ENCODE measurements at regions not wholly inside any gene's neighbourhood (a gene's known extent, or its start where the extent isn't known, plus 50 kb on each side); places are given as distances from the start of the nearest gene placed in this dataset.
A peak's percentile ranks its signal among the peaks of the same experiment; 100 is the strongest.

- Histone ChIP-seq H2AK5ac (ENCODE audit: low read length) (no peak overlapping the region), H3K4me2 (ENCODE audit: low read length) (no peak overlapping the region), H3K4me3 (ENCODE audit: low read depth, low read length) (no peak overlapping the region), H2BK120ac (ENCODE audit: insufficient read depth, low read length, poor library complexity) (peak overlapping the region; percentile 24), H3K79me1 (ENCODE audit: low read length) (peaks cover 8% of the 10 kb centered on the region), H3K14ac (ENCODE audit: low read length) (no peak overlapping the region), H3K9ac (ENCODE audit: low read length) (no peak overlapping the region), H3K36me3 (ENCODE audit: control insufficient read depth in 1 of 2, insufficient read depth in 2 of 2, low read length in 2 of 2) (no peaks in the 10 kb centered on the region), H4K12ac (ENCODE audit: low read depth, low read length) (no peak overlapping the region), H4K8ac (ENCODE audit: low read depth, low read length) (no peak overlapping the region), H3K23ac (ENCODE audit: low read length) (no peak overlapping the region), H3K18ac (ENCODE audit: low read length) (no peak overlapping the region), H2BK5ac (ENCODE audit: low read depth, low read length, poor library complexity) (peak overlapping the region; percentile 14), H2BK12ac (ENCODE audit: low read length) (peak overlapping the region; percentile 97), H3K4me1 (ENCODE audit: control insufficient read depth in 1 of 2, insufficient read depth in 2 of 2, low read length in 2 of 2) (no peaks in the 10 kb centered on the region), H4K91ac (ENCODE audit: low read depth, low read length) (peak overlapping the region; percentile 11), H3K4ac (ENCODE audit: low read depth, low read length) (no peak overlapping the region), H3K27ac (ENCODE audit: low read depth, low read length) (no peak overlapping the region), H3K27me3 (ENCODE audit: insufficient read depth, low read length) (no peaks in the 10 kb centered on the region), H2AFZ (ENCODE audit: insufficient read depth, low read length, poor library complexity) (no peak overlapping the region), H3K9me3 (ENCODE audit: insufficient read depth, low read depth, low read length) (peaks cover 3% of the 10 kb centered on the region), H3K79me2 (ENCODE audit: control insufficient read depth, insufficient read depth, low read length, poor library complexity) (no peaks in the 10 kb centered on the region)
- no peak for DNase-seq
- WGBS (ENCODE audit: extremely low coverage, insufficient coverage, insufficient read length): no CpG with 5 or more reads among the region's 3 CpGs
Measured at GRCh38 chr3:78253860-78254259, 1214.0 kb downstream of the ROBO2 start.

GRCh38 chr3:78255403-78255802 is 1215.5 kb downstream of the ROBO2 start:
- H3K23ac ChIP-seq (ENCODE audit: low read length): no peak overlapping the region

DNA sequence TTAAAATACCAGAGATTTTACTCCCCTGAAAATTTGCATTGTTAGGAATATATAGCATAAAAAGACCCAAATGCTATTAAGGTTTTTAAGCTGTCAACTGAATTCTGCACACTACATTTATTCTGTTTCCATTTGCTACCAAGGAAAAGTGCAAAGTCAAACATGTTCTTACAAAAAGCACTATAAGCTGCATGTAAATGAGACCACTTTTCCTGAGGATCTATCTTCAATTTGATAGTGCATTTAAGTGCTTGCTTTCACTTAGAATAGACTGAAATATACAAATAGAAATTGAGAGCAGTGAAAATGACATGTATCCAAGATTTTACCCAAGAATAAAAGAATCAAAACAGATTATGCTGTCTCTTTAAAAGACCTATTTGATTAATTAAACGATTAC is 1216.2 kb downstream of the ROBO2 start:
- WGBS (ENCODE audit: extremely low coverage, insufficient coverage, insufficient read length): no CpG with 5 or more reads among the region's 1 CpG
- Histone ChIP-seq H3K18ac (ENCODE audit: low read length) (no peak overlapping the region), H3K4ac (ENCODE audit: low read depth, low read length) (no peak overlapping the region), H3K4me1 (ENCODE audit: control insufficient read depth in 1 of 2, insufficient read depth in 2 of 2, low read length in 2 of 2) (no peaks in the 10 kb centered on the region), H2BK120ac (ENCODE audit: insufficient read depth, low read length, poor library complexity) (no peak overlapping the region), H4K12ac (ENCODE audit: low read depth, low read length) (no peak overlapping the region), H3K23ac (ENCODE audit: low read length) (no peak overlapping the region), H3K79me1 (ENCODE audit: low read length) (peaks cover 6% of the 10 kb centered on the region), H4K91ac (ENCODE audit: low read depth, low read length) (no peak overlapping the region), H2AK5ac (ENCODE audit: low read length) (no peak overlapping the region), H3K4me3 (ENCODE audit: low read depth, low read length) (no peak overlapping the region), H3K4me2 (ENCODE audit: low read length) (no peak overlapping the region), H4K8ac (ENCODE audit: low read depth, low read length) (no peak overlapping the region), H3K79me2 (ENCODE audit: control insufficient read depth, insufficient read depth, low read length, poor library complexity) (no peaks in the 10 kb centered on the region), H2BK5ac (ENCODE audit: low read depth, low read length, poor library complexity) (no peak overlapping the region), H3K36me3 (ENCODE audit: control insufficient read depth in 1 of 2, insufficient read depth in 2 of 2, low read length in 2 of 2) (no peaks in the 10 kb centered on the region), H2BK12ac (ENCODE audit: low read length) (no peak overlapping the region), H2AFZ (ENCODE audit: insufficient read depth, low read length, poor library complexity) (no peak overlapping the region), H3K27me3 (ENCODE audit: insufficient read depth, low read length) (no peaks in the 10 kb centered on the region), H3K9ac (ENCODE audit: low read length) (no peak overlapping the region), H3K9me3 (ENCODE audit: insufficient read depth, low read depth, low read length) (no peaks in the 10 kb centered on the region), H3K14ac (ENCODE audit: low read length) (no peak overlapping the region), H3K27ac (ENCODE audit: low read depth, low read length) (no peak overlapping the region)
- DNase-seq: no peak

More at GRCh38 chr3:78255403-78255802, 1215.5 kb downstream of the ROBO2 start:
- Histone ChIP-seq H3K4ac (ENCODE audit: low read depth, low read length) (no peak overlapping the region), H4K8ac (ENCODE audit: low read depth, low read length) (no peak overlapping the region), H3K36me3 (ENCODE audit: control insufficient read depth in 1 of 2, insufficient read depth in 2 of 2, low read length in 2 of 2) (no peaks in the 10 kb centered on the region), H3K4me2 (ENCODE audit: low read length) (no peak overlapping the region), H3K9ac (ENCODE audit: low read length) (no peak overlapping the region), H3K18ac (ENCODE audit: low read length) (no peak overlapping the region), H4K12ac (ENCODE audit: low read depth, low read length) (no peak overlapping the region), H3K9me3 (ENCODE audit: insufficient read depth, low read depth, low read length) (peaks cover 3% of the 10 kb centered on the region), H3K4me1 (ENCODE audit: control insufficient read depth in 1 of 2, insufficient read depth in 2 of 2, low read length in 2 of 2) (no peaks in the 10 kb centered on the region), H2BK5ac (ENCODE audit: low read depth, low read length, poor library complexity) (no peak overlapping the region), H3K14ac (ENCODE audit: low read length) (no peak overlapping the region), H2AK5ac (ENCODE audit: low read length) (no peak overlapping the region), H3K4me3 (ENCODE audit: low read depth, low read length) (no peak overlapping the region), H3K79me2 (ENCODE audit: control insufficient read depth, insufficient read depth, low read length, poor library complexity) (no peaks in the 10 kb centered on the region), H2BK12ac (ENCODE audit: low read length) (no peak overlapping the region), H3K79me1 (ENCODE audit: low read length) (peaks cover 8% of the 10 kb centered on the region), H4K91ac (ENCODE audit: low read depth, low read length) (no peak overlapping the region), H2AFZ (ENCODE audit: insufficient read depth, low read length, poor library complexity) (no peak overlapping the region), H3K27me3 (ENCODE audit: insufficient read depth, low read length) (no peaks in the 10 kb centered on the region), H2BK120ac (ENCODE audit: insufficient read depth, low read length, poor library complexity) (no peak overlapping the region), H3K27ac (ENCODE audit: low read depth, low read length) (no peak overlapping the region)
- WGBS (ENCODE audit: extremely low coverage, insufficient coverage, insufficient read length): no CpG with 5 or more reads among the region's 1 CpG
- no peak for DNase-seq

- Histone ChIP-seq H2AFZ (ENCODE audit: insufficient read depth, low read length, poor library complexity) (no peak overlapping the region), H2BK12ac (ENCODE audit: low read length) (no peak overlapping the region)
- no CpG with 5 or more reads among the region's 3 CpGs for WGBS (ENCODE audit: extremely low coverage, insufficient coverage, insufficient read length)
Measured at GRCh38 chr3:78257951-78258530, 1218.1 kb downstream of the ROBO2 start.

More at GRCh38 chr3:78257951-78258530, 1218.1 kb downstream of the ROBO2 start:
- peak overlapping the region; percentile 89 for H3K27ac ChIP-seq (ENCODE audit: low read depth, low read length)
- no peak for DNase-seq
- H3K4ac ChIP-seq (ENCODE audit: low read depth, low read length): no peak overlapping the region
- no peaks in the 10 kb centered on the region for H3K36me3 ChIP-seq (ENCODE audit: control insufficient read depth in 1 of 2, insufficient read depth in 2 of 2, low read length in 2 of 2)
- H3K23ac ChIP-seq (ENCODE audit: low read length): no peak overlapping the region
- H4K12ac ChIP-seq (ENCODE audit: low read depth, low read length): no peak overlapping the region
- no peak overlapping the region for H3K4me2 ChIP-seq (ENCODE audit: low read length)
- H3K4me3 ChIP-seq (ENCODE audit: low read depth, low read length): no peak overlapping the region
- no peak overlapping the region for H3K9ac ChIP-seq (ENCODE audit: low read length)
- H3K14ac ChIP-seq (ENCODE audit: low read length): peak overlapping the region; percentile 19
- H4K91ac ChIP-seq (ENCODE audit: low read depth, low read length): no peak overlapping the region
- H4K8ac ChIP-seq (ENCODE audit: low read depth, low read length): no peak overlapping the region
- H3K79me2 ChIP-seq (ENCODE audit: control insufficient read depth, insufficient read depth, low read length, poor library complexity): no peaks in the 10 kb centered on the region
- H2BK5ac ChIP-seq (ENCODE audit: low read depth, low read length, poor library complexity): peak overlapping the region; percentile 69
- no peaks in the 10 kb centered on the region for H3K9me3 ChIP-seq (ENCODE audit: insufficient read depth, low read depth, low read length)
- H2BK120ac ChIP-seq (ENCODE audit: insufficient read depth, low read length, poor library complexity): peak overlapping the region; percentile 53
- no peak overlapping the region for H2AK5ac ChIP-seq (ENCODE audit: low read length)
- no peaks in the 10 kb centered on the region for H3K4me1 ChIP-seq (ENCODE audit: control insufficient read depth in 1 of 2, insufficient read depth in 2 of 2, low read length in 2 of 2)
- no peak overlapping the region for H3K18ac ChIP-seq (ENCODE audit: low read length)
- peaks cover 6% of the 10 kb centered on the region for H3K79me1 ChIP-seq (ENCODE audit: low read length)
- no peaks in the 10 kb centered on the region for H3K27me3 ChIP-seq (ENCODE audit: insufficient read depth, low read length)
